ENCODE measurements at regions not wholly inside any gene's neighbourhood (a gene's known extent, or its start where the extent isn't known, plus 50 kb on each side); places are given as distances from the start of the nearest gene placed in this dataset.

DNA sequence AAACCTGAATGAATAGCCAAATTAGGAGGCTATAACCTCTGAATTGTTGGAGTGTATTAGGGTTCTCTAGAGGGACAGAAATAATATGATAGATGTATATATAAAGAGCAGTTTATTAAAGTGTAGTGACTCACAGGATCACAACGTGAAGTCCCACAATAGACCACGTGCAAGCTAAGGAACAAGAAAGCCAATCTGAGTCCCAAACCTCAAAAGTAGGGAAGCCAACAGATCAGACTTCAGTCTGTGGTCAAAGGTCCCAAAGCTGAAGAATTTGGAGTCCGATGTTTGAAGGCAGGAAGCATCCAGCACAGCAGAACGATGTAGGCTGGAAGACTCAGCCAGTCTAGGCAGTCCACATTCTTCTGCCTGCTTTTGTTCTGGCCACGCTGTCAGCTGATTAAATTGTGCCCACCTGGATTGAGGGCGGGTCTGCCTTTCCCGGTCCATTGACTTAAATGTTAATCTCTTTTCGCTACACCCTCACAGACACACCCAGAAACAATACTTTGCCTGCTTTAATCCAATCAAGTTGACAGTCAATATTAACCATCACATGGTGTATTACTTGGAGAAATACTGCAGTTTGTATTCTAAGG is 550.6 kb downstream of the CDH10 start:
- TF ChIP-seq CTCF (IDR thresholded peaks at IDR 0.05) (no peak), POLR2AphosphoS5 (IDR thresholded peaks at IDR 0.05) (no peak)
